MM.1S (cell line): ENCODE measurements at regions not wholly inside any gene's neighbourhood (a gene's known extent, or its start where the extent isn't known, plus 50 kb on each side); places are given as distances from the start of the nearest gene placed in this dataset.

Experiments used
- EZH2 ChIP-seq: fragments of 300-600 bp; sonication (generic); optimal IDR thresholded peaks from 2 replicates; pipeline ENCODE3; 2017; ENCODE audit warnings: low read depth, mild to moderate bottlenecking, antibody characterized with exemption, low read length, mixed read lengths
- TF ChIP-seq, protein P1 (sequence below): fragments of 300-600 bp; sonication (generic); IDR thresholded peaks from 2 replicates; pipeline ENCODE4 v1.5.1; 2016; ENCODE audit warnings: antibody characterized with exemption, low read length, mixed read lengths

DNA sequence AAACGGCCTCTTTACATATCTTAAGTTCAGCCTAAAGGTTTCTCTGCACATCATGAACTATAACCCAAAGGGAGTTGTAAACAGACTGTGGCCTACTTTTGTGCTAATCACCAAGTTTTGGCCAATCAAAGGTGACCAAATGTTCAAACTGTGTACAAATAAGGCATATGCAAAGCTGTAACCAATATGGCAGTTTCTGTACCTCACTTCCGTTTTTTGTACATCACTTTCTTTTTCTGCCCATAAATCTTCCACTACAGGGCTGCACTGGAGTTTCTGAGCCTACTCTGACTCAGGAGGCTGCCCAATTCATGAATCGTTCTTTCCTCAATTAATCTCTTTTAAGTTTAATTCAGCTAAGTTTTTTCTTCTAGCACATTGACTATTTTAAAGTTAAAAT is 318.7 kb downstream of the SLC7A11 start:
- TF ChIP-seq, protein P1, sequence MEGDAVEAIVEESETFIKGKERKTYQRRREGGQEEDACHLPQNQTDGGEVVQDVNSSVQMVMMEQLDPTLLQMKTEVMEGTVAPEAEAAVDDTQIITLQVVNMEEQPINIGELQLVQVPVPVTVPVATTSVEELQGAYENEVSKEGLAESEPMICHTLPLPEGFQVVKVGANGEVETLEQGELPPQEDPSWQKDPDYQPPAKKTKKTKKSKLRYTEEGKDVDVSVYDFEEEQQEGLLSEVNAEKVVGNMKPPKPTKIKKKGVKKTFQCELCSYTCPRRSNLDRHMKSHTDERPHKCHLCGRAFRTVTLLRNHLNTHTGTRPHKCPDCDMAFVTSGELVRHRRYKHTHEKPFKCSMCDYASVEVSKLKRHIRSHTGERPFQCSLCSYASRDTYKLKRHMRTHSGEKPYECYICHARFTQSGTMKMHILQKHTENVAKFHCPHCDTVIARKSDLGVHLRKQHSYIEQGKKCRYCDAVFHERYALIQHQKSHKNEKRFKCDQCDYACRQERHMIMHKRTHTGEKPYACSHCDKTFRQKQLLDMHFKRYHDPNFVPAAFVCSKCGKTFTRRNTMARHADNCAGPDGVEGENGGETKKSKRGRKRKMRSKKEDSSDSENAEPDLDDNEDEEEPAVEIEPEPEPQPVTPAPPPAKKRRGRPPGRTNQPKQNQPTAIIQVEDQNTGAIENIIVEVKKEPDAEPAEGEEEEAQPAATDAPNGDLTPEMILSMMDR, result no peak
- no peak for TF ChIP-seq EZH2
